H1 (cell line): ENCODE measurements at regions not wholly inside any gene's neighbourhood (a gene's known extent, or its start where the extent isn't known, plus 50 kb on each side); places are given as distances from the start of the nearest gene placed in this dataset.

Experiments
- SIRT6 ChIP-seq: IDR thresholded peaks from one replicate; pipeline ENCODE4 v1.7.1; 2012; ENCODE audit warnings: low read length, inconsistent platforms

GRCh38 chr7:109545686-109546085, 976.0 kb downstream of the DNAJB9 start (continued):
- no peak for TF ChIP-seq SIRT6
